K562 (cell line): ENCODE measurements at regions not wholly inside any gene's neighbourhood (a gene's known extent, or its start where the extent isn't known, plus 50 kb on each side); places are given as distances from the start of the nearest gene placed in this dataset.

Experiments used
- ATAC-seq: fragments of 200-7000 bp; cut with Tn5 transposase; 3 replicates; pipeline ENCODE4 v1.9.1; 2020; ENCODE audit warnings: moderate library complexity
- BruUV-seq: library from RNA; stranded (reverse); fragments of 400-500 nt; replicated peaks from 2 replicates; lab custom pipeline; 2021; lab: Mats Ljungman, UMichigan
- CTCF ChIA-PET: fragments of 300-600 bp; formaldehyde crosslinking; extraction: SDS; loops from one replicate; lab custom pipeline; 2021; ENCODE audit warnings: low intra/inter-chr PET ratio; lab: Yijun Ruan, JAX
- POLR2A ChIA-PET: fragments of 300-600, 350-650 bp; sonication (Branson Sonifier 250); formaldehyde crosslinking; extraction: SDS; loops from one replicate; lab custom pipeline; 2021; ENCODE audit warnings: antibody characterized with exemption, inconsistent platforms; lab: Yijun Ruan, JAX
- DNase-seq, 4 experiments: peaks; one replicate each; pipeline versions ENCODE4 v3.0.0 to v3.0.0-alpha.2; 2011 to 2018; ENCODE audit warnings: low spot score in 3 of 4, mixed read lengths in 3 of 4; ENCODE audit errors: extremely low read depth in 1 of 4
- FAIRE-seq: peaks from 2 replicates; lab custom pipeline; 2011; peaks lifted over from hg19 to GRCh38; lab: Jason Lieb, UNC
- H2AFZ ChIP-seq: 2 replicates; pipeline ENCODE4 v1.6.0; 2011; ENCODE audit warnings: low read depth, low read length, control low read depth, inconsistent platforms
- H3K27ac ChIP-seq: fragments of 200-600 bp; 3 replicates; pipeline ENCODE4 v1.8.0; 2011; ENCODE audit warnings: low read depth, mild to moderate bottlenecking, control low read depth, inconsistent platforms, low read length, moderate library complexity, mixed read lengths; ENCODE audit errors: extremely low read depth
- H3K27me3 ChIP-seq, 2 experiments: fragments of 300-600 bp in 1 of 2; 2 replicates in 1 of 2; 3 replicates in 1 of 2; pipeline versions ENCODE4 v1.6.0 to v1.8.0; 2011; ENCODE audit warnings: inconsistent platforms in 2 of 2, low read length in 2 of 2, mild to moderate bottlenecking in 1 of 2, mixed read lengths in 1 of 2, moderate library complexity in 1 of 2; ENCODE audit not compliant: control insufficient read depth in 2 of 2, insufficient read depth in 2 of 2
- H3K36me3 ChIP-seq: fragments of 300-600 bp; 3 replicates; pipeline ENCODE4 v1.8.0; 2011; ENCODE audit warnings: mild to moderate bottlenecking, low read length, inconsistent platforms; ENCODE audit not compliant: control insufficient read depth, insufficient read depth
- H3K4me1 ChIP-seq, 2 experiments: fragments of 200-600 bp in 1 of 2; replicated peaks in 1 of 2; 2 replicates in 1 of 2; 3 replicates in 1 of 2; pipeline versions ENCODE4 v1.5.1 to v1.8.0; 2011; ENCODE audit warnings: inconsistent platforms in 2 of 2, low read length in 2 of 2, mild to moderate bottlenecking in 1 of 2, mixed read lengths in 1 of 2, moderate library complexity in 1 of 2; ENCODE audit not compliant: control insufficient read depth in 2 of 2, insufficient read depth in 2 of 2
- H3K4me2 ChIP-seq: 2 replicates; pipeline ENCODE4 v1.6.1; 2011; ENCODE audit warnings: low read length, control low read depth, inconsistent platforms, mixed read lengths; ENCODE audit not compliant: insufficient read depth
- H3K4me3 ChIP-seq: fragments of 200-600 bp; sonication (generic), shearing (Covaris generic); 2 replicates; pipeline ENCODE4 v1.5.1; 2016; ENCODE audit warnings: control low read depth, inconsistent platforms
- H3K79me2 ChIP-seq: fragments of 200-600 bp; 3 replicates; pipeline ENCODE4 v1.8.0; 2011; ENCODE audit warnings: low read length, inconsistent platforms; ENCODE audit not compliant: control insufficient read depth, insufficient read depth
- H3K9ac ChIP-seq, 2 experiments: 2 replicates each; pipeline versions ENCODE4 v1.6.0 to v1.6.1; 2011; ENCODE audit warnings: low read depth in 2 of 2, low read length in 2 of 2, control low read depth in 1 of 2, inconsistent platforms in 1 of 2, mild to moderate bottlenecking in 1 of 2, mixed read lengths in 1 of 2; ENCODE audit not compliant: insufficient read depth in 1 of 2
- H3K9me1 ChIP-seq: one replicate; pipeline ENCODE4 v1.6.0; 2011; ENCODE audit warnings: inconsistent platforms, mild to moderate bottlenecking, low read length, moderate library complexity; ENCODE audit not compliant: control insufficient read depth, insufficient read depth
- H3K9me3 ChIP-seq: replicated peaks from 2 replicates; pipeline ENCODE4 v1.5.1; 2011; ENCODE audit warnings: low read depth, low read length, inconsistent platforms; ENCODE audit not compliant: control insufficient read depth, insufficient read depth
- H4K20me1 ChIP-seq: replicated peaks from 2 replicates; pipeline ENCODE4 v1.6.1; 2011; ENCODE audit warnings: low read length, inconsistent platforms, mixed read lengths; ENCODE audit not compliant: control insufficient read depth, insufficient read depth
- ARID2 ChIP-seq: fragments of 450-650 bp; IDR thresholded peaks from 2 replicates; pipeline ENCODE4 v1.6.1; 2017; ENCODE audit warnings: antibody characterized with exemption, mild to moderate bottlenecking
- BMI1 ChIP-seq: fragments of 150-350 bp; IDR thresholded peaks from 2 replicates; pipeline ENCODE4 v1.6.1; 2014; ENCODE audit warnings: low read length
- CREB5 ChIP-seq: fragments of 250-450 bp; sonication (Bioruptor Pico); IDR thresholded peaks from 2 replicates; pipeline ENCODE4 v1.5.0; 2020; ENCODE audit warnings: mild to moderate bottlenecking
- DMBX1 ChIP-seq: fragments of 250-450 bp; sonication (Bioruptor Pico); IDR thresholded peaks from 2 replicates; pipeline ENCODE4 v1.8.0; 2022; ENCODE audit warnings: inconsistent platforms, mild to moderate bottlenecking, moderate library complexity, borderline replicate concordance
- GTF2B ChIP-seq: IDR thresholded peaks from 2 replicates; pipeline ENCODE4 v1.6.1; 2011; ENCODE audit not compliant: insufficient read length; ENCODE audit errors: extremely low read depth
- IFI16 ChIP-seq: fragments of 250-450 bp; sonication (Bioruptor Pico); IDR thresholded peaks from 2 replicates; pipeline ENCODE4 v2.1.2; 2022; ENCODE audit warnings: mild to moderate bottlenecking, inconsistent platforms
- MAX ChIP-seq: sonication (generic); formaldehyde crosslinking; IDR thresholded peaks from 2 replicates; pipeline ENCODE4 v1.9.0; 2022; ENCODE audit warnings: mild to moderate bottlenecking, missing genetic modification reagents
- MYC ChIP-seq, 2 experiments: fragments of 250-450 bp in 1 of 2; sonication (Bioruptor Pico) in 1 of 2; IDR thresholded peaks; 2 replicates each; pipeline versions ENCODE4 v1.5.1 to v1.6.1; 2012 to 2021; ENCODE audit warnings: low read depth in 2 of 2, borderline replicate concordance in 1 of 2, improper control_type of control experiment in 1 of 2, low read length in 1 of 2, mild to moderate bottlenecking in 1 of 2, moderate library complexity in 1 of 2
- NFRKB ChIP-seq: fragments of 450-650 bp; IDR thresholded peaks from 2 replicates; pipeline ENCODE4 v1.6.1; 2016; ENCODE audit warnings: low read depth
- SIN3B ChIP-seq: fragments of 450-650 bp; IDR thresholded peaks from 2 replicates; pipeline ENCODE4 v1.6.1; 2017; ENCODE audit warnings: low read depth, mild to moderate bottlenecking, moderate library complexity
- YBX1 ChIP-seq: fragments of 450-650 bp; IDR thresholded peaks from 2 replicates; pipeline ENCODE4 v1.7.1; 2016; ENCODE audit warnings: mild to moderate bottlenecking
- ZBTB8A ChIP-seq: fragments of 450-650 bp; IDR thresholded peaks from 2 replicates; pipeline ENCODE4 v1.6.1; 2018; ENCODE audit warnings: mild to moderate bottlenecking, moderate library complexity; ENCODE audit not compliant: partially characterized antibody
- ZKSCAN1 ChIP-seq: fragments of 150-350 bp; IDR thresholded peaks from 2 replicates; pipeline ENCODE4 v1.6.1; 2016; ENCODE audit warnings: low read depth, low read length
- ZNF253 ChIP-seq: fragments of 250-450 bp; sonication (Bioruptor Pico); conservative IDR thresholded peaks from 2 replicates; pipeline ENCODE4 v1.6.1; 2021; ENCODE audit warnings: mild to moderate bottlenecking
- ZNF263 ChIP-seq: sonication (generic); formaldehyde crosslinking; IDR thresholded peaks from 2 replicates; pipeline ENCODE4 v1.8.0; 2022; ENCODE audit warnings: mild to moderate bottlenecking, missing genetic modification reagents, borderline replicate concordance
- WGBS: fragments of 100-300 bp; shearing (Covaris generic); methylation state at CpG from one replicate; pipeline ENCODE4 v1.1.6; 2016; ENCODE audit warnings: low coverage, mixed read lengths; ENCODE audit not compliant: insufficient coverage; ENCODE audit errors: missing lambda C conversion rate; 5-methylcytosine and 5-hydroxymethylcytosine counted together
- in situ Hi-C: fragments of 300-500 bp; cut with MboI; formaldehyde crosslinking; loops from 4 replicates; pipeline ENCODE4 v1.15.0; 2018; ENCODE audit warnings: inconsistent platforms, mixed read lengths
- intact Hi-C: fragments of 100-400 bp; cut with micrococcal nuclease; formaldehyde crosslinking; loops from 2 replicates; pipeline ENCODE4 v1.14.2; 2022
- TF ChIP-seq, protein P1 (sequence below): fragments of 450-650 bp; IDR thresholded peaks from 2 replicates; pipeline ENCODE4 v1.6.1; 2016; ENCODE audit warnings: missing biosample characterization, missing genetic modification characterization

GRCh38 chr5:135233477-135233876 is 165.6 kb downstream of the MACROH2A1 start:
- Histone ChIP-seq H3K27ac (no peak overlapping the region), H4K20me1 (no peaks in the 10 kb centered on the region; the same call in 1 of the 2 replicates), H3K9me3 (no peaks in the 10 kb centered on the region), H3K79me2 (no peaks in the 10 kb centered on the region), H3K4me1 (peaks cover 13 to 18% of the 10 kb centered on the region in 2 experiments), H2AFZ (no peak overlapping the region), H3K27me3 (peaks cover 6 to 19% of the 10 kb centered on the region in 2 experiments; a peak in 4 of 5 replicates), H3K9ac (no peak overlapping the region), H3K9me1 (peaks cover 3% of the 10 kb centered on the region), H3K36me3 (no peaks in the 10 kb centered on the region), H3K4me3 (no peak overlapping the region), H3K4me2 (no peak overlapping the region)
- no TSS peak for BruUV-seq
- in situ Hi-C loops: no loop called here
- POLR2A ChIA-PET: interaction anchor here (0.6 to 1.5 kb wide), 3 partner anchors 12 to 219 kb away, joined by 3 read pairs; no protein-coding TSS in a partner anchor
- intact Hi-C loops: no loop called here
- ATAC-seq: no peak
- CTCF ChIA-PET: no interaction called here
- DNase-seq: no peak
- no peak for FAIRE-seq
- 40% methylated on average over 6 of the region's 6 CpGs for WGBS
- TF ChIP-seq IFI16 (CRISPR knock-in tag) (no peak), ZNF263 (no peak), MAX (CRISPR knock-in tag) (no peak), MYC (IDR thresholded peaks at IDR 0.05; ENCODE audit: low read depth, low read length) (no peak), MYC (CRISPR knock-in tag; IDR thresholded peaks at IDR 0.05; ENCODE audit: borderline replicate concordance, low read depth) (no peak), ZBTB8A (no peak), CREB5 (CRISPR knock-in tag) (no peak), ZNF253 (CRISPR knock-in tag) (no peak), YBX1 (no peak), SIN3B (no peak), NFRKB (no peak), BMI1 (no peak), GTF2B (no peak), ZKSCAN1 (no peak), ARID2 (no peak), DMBX1 (CRISPR knock-in tag) (no peak)
- TF ChIP-seq, protein P1, sequence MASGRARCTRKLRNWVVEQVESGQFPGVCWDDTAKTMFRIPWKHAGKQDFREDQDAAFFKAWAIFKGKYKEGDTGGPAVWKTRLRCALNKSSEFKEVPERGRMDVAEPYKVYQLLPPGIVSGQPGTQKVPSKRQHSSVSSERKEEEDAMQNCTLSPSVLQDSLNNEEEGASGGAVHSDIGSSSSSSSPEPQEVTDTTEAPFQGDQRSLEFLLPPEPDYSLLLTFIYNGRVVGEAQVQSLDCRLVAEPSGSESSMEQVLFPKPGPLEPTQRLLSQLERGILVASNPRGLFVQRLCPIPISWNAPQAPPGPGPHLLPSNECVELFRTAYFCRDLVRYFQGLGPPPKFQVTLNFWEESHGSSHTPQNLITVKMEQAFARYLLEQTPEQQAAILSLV: no peak
